NCI-H146 treated with DMSO at 0.1 percent for 48 hours (cell line): ENCODE measurements at regions not wholly inside any gene's neighbourhood (a gene's known extent, or its start where the extent isn't known, plus 50 kb on each side); places are given as distances from the start of the nearest gene placed in this dataset.
"Not testable (repeated sequence)": the region's sequence is repeated elsewhere in the genome, so short reads cannot be mapped to it uniquely, and the experiment has no call there.

Experiments
- DNase-seq: peaks from one replicate; lab custom pipeline; 2025; ENCODE audit not compliant: unreplicated experiment; lab: John Stamatoyannopoulos, UW

- no peak for DNase-seq
These were observed 166.9 kb downstream of the TOMM20 start for GRCh38 chr1:234961456-234962339.

GRCh38 chr1:234960722-234961455 is 167.7 kb downstream of the TOMM20 start:
- DNase-seq, result peak; percentile 61

GRCh38 chr1:234958706-234959657 is 169.7 kb downstream of the TOMM20 start:
- DNase-seq, result no peak

- no peak for DNase-seq
These were observed 170.5 kb downstream of the TOMM20 start for GRCh38 chr1:234958066-234958705.

GRCh38 chr1:234957330-234958065 is 171.1 kb downstream of the TOMM20 start:
- DNase-seq, result peak; percentile 83

GRCh38 chr1:234956821-234957329 is 171.8 kb downstream of the TOMM20 start:
- no peak for DNase-seq

GRCh38 chr1:234955107-234955731 is 173.4 kb downstream of the TOMM20 start:
- DNase-seq, result no peak

- no peak for DNase-seq
These were observed 174.0 kb downstream of the TOMM20 start for GRCh38 chr1:234954613-234955012.

GRCh38 chr1:234953655-234954405 is 174.8 kb downstream of the TOMM20 start:
- no peak for DNase-seq

GRCh38 chr1:234950598-234950997 is 178.0 kb downstream of the TOMM20 start:
- DNase-seq, result no peak

GRCh38 chr1:234949528-234949927 is 179.1 kb downstream of the TOMM20 start:
- not testable (repeated sequence) for DNase-seq

- DNase-seq, result no peak
These were observed 183.9 kb downstream of the TOMM20 start for GRCh38 chr1:234944439-234945344.

GRCh38 chr1:234943836-234944402 is 184.7 kb downstream of the TOMM20 start:
- no peak for DNase-seq

- no peak for DNase-seq
These were observed 185.6 kb downstream of the TOMM20 start for GRCh38 chr1:234942879-234943506.

GRCh38 chr1:234942012-234942332 is 186.7 kb downstream of the TOMM20 start:
- no peak for DNase-seq

GRCh38 chr1:234941321-234942011 is 187.2 kb downstream of the TOMM20 start:
- no peak for DNase-seq
